Type B pancreatic cell (in vitro differentiated cells): ENCODE measurements at regions not wholly inside any gene's neighbourhood (a gene's known extent, or its start where the extent isn't known, plus 50 kb on each side); places are given as distances from the start of the nearest gene placed in this dataset.
"Not testable (repeated sequence)": the region's sequence is repeated elsewhere in the genome, so short reads cannot be mapped to it uniquely, and the experiment has no call there.

Experiments
- DNase-seq: peaks from one replicate; pipeline ENCODE4 v3.0.0; 2021; ENCODE audit warnings: mixed read lengths; ENCODE audit not compliant: unreplicated experiment; ENCODE audit errors: extremely low spot score
- H3K27ac Mint-ChIP-seq: 2 replicates; pipeline ENCODE4 v1.8.0; 2021; ENCODE audit warnings: mild to moderate bottlenecking, mixed read lengths
- H3K27me3 Mint-ChIP-seq: 2 replicates; pipeline ENCODE4 v1.8.0; 2021; ENCODE audit warnings: mixed read lengths
- H3K36me3 Mint-ChIP-seq: 2 replicates; pipeline ENCODE4 v1.8.0; 2021; ENCODE audit warnings: mixed read lengths
- H3K4me1 Mint-ChIP-seq: one replicate; pipeline ENCODE4 v1.8.0; 2021; ENCODE audit warnings: mixed read lengths; ENCODE audit not compliant: unreplicated experiment
- H3K4me3 Mint-ChIP-seq: 2 replicates; pipeline ENCODE4 v1.8.0; 2021; ENCODE audit warnings: mild to moderate bottlenecking, mixed read lengths
- H3K9me3 Mint-ChIP-seq: 2 replicates; pipeline ENCODE4 v1.8.0; 2021; ENCODE audit warnings: mixed read lengths
- TF ChIP-seq, protein P1 (sequence below): fragments of 200-600 bp; sonication (generic); conservative IDR thresholded peaks from 2 replicates; pipeline ENCODE4 v1.5.0; 2021; ENCODE audit warnings: antibody characterized with exemption, mild to moderate bottlenecking

DNA sequence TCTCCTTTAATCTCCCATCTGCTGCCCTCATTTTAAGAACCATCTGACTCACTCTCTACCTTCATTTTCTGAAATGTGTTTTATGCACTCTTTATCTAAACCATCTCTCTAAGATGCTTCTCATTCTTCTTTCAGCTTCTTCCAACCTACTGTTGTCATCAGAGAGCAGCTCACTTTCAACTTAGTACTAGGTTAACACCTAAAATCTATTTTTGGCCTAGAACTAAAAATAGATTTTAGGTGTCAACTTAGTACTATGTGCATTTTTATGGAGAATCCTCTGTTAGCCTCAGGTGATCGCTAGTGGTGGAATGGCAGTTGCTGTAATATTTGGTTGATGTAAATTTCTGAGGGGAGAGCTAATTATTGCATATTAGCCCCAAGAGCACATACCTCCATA is 277.1 kb downstream of the KCNJ2 start:
- no peak overlapping the region for H3K27ac Mint-ChIP-seq
- peaks cover 10% of the 10 kb centered on the region for H3K9me3 Mint-ChIP-seq
- no peaks in the 10 kb centered on the region for H3K4me1 Mint-ChIP-seq

DNA sequence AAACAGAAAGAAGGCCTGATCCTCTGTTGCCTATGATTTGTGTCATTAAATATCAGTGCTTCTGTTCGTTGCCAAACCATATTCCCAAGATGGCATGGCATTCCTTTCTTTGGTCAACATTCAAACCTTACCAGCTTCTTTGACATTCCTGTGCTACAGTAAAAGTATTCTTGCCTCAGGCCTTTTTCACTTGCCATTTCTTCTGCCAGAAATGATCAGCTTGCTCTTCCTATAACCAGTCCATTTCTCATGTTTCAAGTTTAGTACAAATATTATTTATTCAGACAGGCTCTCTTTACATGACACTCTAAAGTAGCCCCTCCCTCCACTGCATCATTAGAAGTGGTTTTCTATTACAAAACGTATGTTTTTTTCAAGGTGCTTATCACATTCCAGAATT is 278.3 kb downstream of the KCNJ2 start:
- peaks cover 3% of the 10 kb centered on the region for H3K36me3 Mint-ChIP-seq
- H3K27me3 Mint-ChIP-seq, result no peaks in the 10 kb centered on the region
- TF ChIP-seq, protein P1, sequence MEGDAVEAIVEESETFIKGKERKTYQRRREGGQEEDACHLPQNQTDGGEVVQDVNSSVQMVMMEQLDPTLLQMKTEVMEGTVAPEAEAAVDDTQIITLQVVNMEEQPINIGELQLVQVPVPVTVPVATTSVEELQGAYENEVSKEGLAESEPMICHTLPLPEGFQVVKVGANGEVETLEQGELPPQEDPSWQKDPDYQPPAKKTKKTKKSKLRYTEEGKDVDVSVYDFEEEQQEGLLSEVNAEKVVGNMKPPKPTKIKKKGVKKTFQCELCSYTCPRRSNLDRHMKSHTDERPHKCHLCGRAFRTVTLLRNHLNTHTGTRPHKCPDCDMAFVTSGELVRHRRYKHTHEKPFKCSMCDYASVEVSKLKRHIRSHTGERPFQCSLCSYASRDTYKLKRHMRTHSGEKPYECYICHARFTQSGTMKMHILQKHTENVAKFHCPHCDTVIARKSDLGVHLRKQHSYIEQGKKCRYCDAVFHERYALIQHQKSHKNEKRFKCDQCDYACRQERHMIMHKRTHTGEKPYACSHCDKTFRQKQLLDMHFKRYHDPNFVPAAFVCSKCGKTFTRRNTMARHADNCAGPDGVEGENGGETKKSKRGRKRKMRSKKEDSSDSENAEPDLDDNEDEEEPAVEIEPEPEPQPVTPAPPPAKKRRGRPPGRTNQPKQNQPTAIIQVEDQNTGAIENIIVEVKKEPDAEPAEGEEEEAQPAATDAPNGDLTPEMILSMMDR, result no peak
- DNase-seq, result no peak
- peaks cover 10% of the 10 kb centered on the region for H3K9me3 Mint-ChIP-seq
- H3K4me3 Mint-ChIP-seq, result no peak overlapping the region
- no peaks in the 10 kb centered on the region for H3K4me1 Mint-ChIP-seq
- H3K27ac Mint-ChIP-seq, result no peak overlapping the region

More for the DNA sequence above, 277.1 kb downstream of the KCNJ2 start:
- Mint-ChIP-seq H3K36me3 (peaks cover 3% of the 10 kb centered on the region), H3K27me3 (no peaks in the 10 kb centered on the region), H3K4me3 (no peak overlapping the region)
- no peak for DNase-seq
- TF ChIP-seq, protein P1, result no peak

DNA sequence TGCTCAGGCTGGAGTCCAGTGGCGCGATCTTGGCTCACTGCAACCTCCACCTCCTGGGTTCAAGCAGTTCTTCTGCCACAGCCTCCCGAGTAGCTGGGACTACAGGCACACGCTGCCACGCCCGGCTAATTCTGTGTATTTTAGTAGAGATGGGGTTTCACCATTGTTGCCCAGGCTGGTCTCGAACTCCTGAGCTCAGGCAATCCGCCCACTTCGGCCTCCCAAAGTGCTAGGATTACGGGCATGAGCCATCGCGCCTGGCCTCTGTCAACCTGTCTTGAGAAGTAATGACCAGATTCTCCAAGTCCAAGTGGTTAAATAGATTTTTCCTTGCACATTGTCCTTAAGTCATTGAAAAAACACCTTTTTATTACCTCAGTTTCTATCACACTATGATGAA is 283.7 kb downstream of the KCNJ2 start:
- DNase-seq, H3K27ac Mint-ChIP-seq, H3K4me1 Mint-ChIP-seq, H3K36me3 Mint-ChIP-seq, H3K4me3 Mint-ChIP-seq, H3K27me3 Mint-ChIP-seq: not testable (repeated sequence)
- peaks cover 12% of the 10 kb centered on the region for H3K9me3 Mint-ChIP-seq

DNA sequence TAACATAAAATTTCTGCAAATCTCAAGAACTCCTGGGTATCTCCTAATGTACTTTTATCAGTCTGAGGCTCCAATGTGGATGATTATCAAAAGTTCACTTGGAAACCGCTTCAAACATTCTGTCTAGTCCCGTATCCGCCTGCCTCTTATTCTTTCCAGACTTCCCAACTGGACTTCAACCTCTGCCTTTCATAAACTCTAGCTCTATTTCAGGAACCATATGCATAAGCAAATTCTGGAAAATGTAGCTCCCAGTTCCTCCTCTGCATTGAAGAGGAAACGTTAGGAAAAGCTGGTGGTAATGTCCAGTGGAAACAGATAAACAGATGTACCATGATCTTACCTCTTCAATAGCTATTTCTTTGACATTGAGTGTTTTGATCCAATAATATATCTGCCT is 285.0 kb downstream of the KCNJ2 start:
- peaks cover 12% of the 10 kb centered on the region for H3K9me3 Mint-ChIP-seq
- H3K27me3 Mint-ChIP-seq, result no peaks in the 10 kb centered on the region
- no peak overlapping the region for H3K27ac Mint-ChIP-seq
- no peaks in the 10 kb centered on the region for H3K4me1 Mint-ChIP-seq
- TF ChIP-seq, protein P1, result no peak
- DNase-seq, result no peak
- H3K4me3 Mint-ChIP-seq, result no peak overlapping the region
- H3K36me3 Mint-ChIP-seq, result no peaks in the 10 kb centered on the region

DNA sequence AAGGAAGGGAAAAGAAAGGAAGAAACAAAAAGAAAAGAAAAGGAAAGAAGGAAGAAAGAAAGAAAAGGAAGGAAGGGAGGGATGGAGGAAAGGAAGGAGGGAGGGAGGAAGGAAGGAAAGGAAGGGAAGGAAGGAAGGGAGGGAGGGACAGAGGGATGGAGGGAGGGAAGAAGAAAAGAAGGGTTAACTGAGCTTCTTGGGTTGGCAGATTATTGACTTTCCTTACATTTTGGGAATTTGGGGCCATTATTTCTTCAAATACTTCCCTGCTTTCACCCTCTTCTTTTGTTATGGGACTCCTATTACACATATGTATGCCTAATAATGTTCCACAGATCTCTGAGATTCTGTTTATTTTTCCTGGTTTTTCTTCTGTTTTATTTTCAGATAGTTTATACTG is 285.6 kb downstream of the KCNJ2 start:
- H3K27me3 Mint-ChIP-seq, result no peaks in the 10 kb centered on the region
- H3K4me3 Mint-ChIP-seq, result no peak overlapping the region
- H3K9me3 Mint-ChIP-seq, result peaks cover 12% of the 10 kb centered on the region
- TF ChIP-seq, protein P1, result no peak
- DNase-seq, result no peak
- no peaks in the 10 kb centered on the region for H3K36me3 Mint-ChIP-seq
- no peaks in the 10 kb centered on the region for H3K4me1 Mint-ChIP-seq
- no peak overlapping the region for H3K27ac Mint-ChIP-seq

DNA sequence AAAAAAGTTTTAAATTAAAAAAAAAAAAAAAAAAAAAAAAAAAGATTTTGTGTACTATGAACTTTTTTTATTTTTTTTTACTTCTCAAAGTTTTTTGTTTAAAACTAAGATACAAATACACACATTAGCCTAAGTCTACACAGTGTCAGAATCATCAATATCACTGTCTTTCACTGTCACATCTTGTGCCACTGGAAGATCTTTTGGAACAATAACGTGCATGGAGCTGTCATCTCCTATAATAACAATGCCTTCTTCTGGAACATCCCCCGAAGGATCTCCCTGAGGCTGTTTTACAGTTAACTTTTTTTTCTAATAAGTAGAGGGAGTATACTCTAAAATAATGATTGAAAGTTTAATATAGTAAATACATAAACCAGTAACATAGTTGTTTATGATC is 295.7 kb downstream of the KCNJ2 start:
- DNase-seq, result no peak
- H3K27ac Mint-ChIP-seq, result no peak overlapping the region
- H3K4me3 Mint-ChIP-seq, result no peak overlapping the region
- no peaks in the 10 kb centered on the region for H3K27me3 Mint-ChIP-seq
- no peaks in the 10 kb centered on the region for H3K4me1 Mint-ChIP-seq
- no peaks in the 10 kb centered on the region for H3K36me3 Mint-ChIP-seq
- TF ChIP-seq, protein P1, result no peak
- H3K9me3 Mint-ChIP-seq, result no peaks in the 10 kb centered on the region
